GM19193 (cell line): ENCODE measurements at regions not wholly inside any gene's neighbourhood (a gene's known extent, or its start where the extent isn't known, plus 50 kb on each side); places are given as distances from the start of the nearest gene placed in this dataset.

Source experiments
- POLR2A ChIP-seq: IDR thresholded peaks from 4 replicates; pipeline ENCODE4 v1.6.1; 2011; ENCODE audit not compliant: insufficient read depth, insufficient read length; ENCODE audit errors: extremely low read depth

DNA sequence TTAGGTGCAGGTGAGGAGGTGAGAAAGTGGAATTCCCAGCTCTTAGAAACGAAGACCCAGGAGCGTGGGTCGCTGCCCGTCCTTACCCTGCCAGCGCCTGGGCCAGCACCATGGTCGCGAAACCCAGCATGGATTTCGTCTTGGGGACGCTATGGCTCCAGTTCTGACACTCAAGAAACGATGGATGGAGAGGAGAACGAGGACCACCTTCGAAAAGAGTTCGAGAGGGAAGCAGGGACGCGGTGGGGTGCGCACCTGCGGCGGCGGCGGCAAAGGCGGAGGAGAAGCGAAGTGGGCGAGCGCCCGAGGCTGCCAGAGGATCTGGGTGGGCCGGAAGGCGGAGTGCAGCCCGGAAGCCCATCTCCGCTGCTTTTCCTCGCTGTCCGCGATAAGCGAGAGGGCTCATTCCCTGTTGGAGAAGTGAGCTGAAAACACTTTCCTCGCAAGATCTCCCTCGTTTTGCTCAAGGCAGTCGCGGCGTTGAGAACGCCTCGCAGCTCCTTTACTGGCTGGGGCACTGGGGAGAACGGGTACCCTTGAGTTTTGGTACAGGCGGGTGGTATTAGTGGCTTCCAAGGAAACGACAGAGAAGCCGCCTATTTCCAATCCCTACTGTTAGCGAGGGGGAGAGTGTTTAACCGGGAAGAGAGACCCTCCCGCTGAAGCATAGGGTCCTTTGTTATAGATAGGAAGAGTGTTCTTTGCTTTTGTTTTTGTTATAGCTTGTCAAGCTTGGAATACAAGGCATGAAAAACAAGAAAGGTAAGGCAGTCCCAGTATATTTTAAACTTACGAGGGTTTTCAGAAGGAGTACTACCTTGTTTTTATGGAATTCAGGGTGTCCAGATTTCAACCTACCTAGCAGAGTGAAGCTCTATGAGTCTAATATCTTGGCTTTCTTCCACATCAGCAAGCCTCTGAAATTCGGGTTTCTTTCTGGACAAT lies 109.5 kb downstream of the TRIM27 start:
- no peak for TF ChIP-seq POLR2A

GRCh38 chr6:28816339-28816908 lies 107.4 kb downstream of the TRIM27 start:
- no peak for TF ChIP-seq POLR2A

GRCh38 chr6:28816909-28817807 lies 106.6 kb downstream of the TRIM27 start:
- no peak for TF ChIP-seq POLR2A

GRCh38 chr6:28817808-28818145 lies 106.0 kb downstream of the TRIM27 start:
- TF ChIP-seq POLR2A, result no peak

DNA sequence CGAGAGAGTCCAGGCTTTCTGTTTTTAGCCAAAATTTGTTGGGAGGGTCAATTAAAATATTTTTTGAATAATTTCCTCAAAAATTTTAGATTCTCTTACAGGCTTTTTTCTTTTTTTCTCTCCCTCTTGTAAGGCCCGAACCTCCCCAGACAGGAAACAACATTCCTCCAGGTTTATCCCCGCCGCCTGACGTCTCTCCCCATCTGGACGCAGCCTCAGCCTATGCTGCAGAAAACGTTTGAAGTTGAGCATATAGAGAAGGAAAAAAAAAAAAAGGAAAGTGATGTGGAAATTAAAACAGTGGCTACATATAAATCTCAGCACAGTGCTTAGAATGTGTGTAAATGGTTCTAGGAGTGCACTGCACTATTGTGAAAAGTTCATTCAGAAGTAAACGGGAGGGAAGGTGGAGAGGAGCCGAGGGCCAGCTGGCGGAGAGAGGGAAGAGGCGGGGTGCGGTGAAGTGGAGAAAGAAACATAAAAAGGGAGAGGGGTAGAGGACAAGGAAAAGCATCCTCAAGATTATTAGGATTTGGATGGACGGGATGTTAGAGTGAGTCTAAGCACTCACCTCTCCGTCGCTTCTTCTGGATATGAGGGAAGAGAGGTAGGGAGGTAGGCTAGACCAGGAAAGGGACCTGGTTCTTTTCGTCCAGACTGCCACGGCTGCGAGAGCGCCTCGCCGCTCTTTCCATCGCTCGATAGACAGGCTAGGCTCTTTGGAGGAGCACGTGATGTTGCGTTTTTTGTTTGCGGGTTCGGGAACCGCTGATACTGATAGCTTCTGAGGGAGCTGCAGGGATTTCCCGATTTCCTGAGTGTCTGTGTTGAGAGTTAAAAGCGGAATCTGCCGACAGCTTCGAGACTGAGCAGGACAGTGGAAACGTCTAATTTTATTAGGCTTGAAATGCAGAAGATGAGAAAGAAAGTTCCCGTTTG lies 98.7 kb downstream of the TRIM27 start:
- TF ChIP-seq POLR2A, result no peak

- TF ChIP-seq POLR2A, result no peak
Observed at GRCh38 chr6:28825732-28826293, 98.0 kb downstream of the TRIM27 start.

- TF ChIP-seq POLR2A, result no peak
Observed at GRCh38 chr6:28838289-28838633, 85.5 kb downstream of the TRIM27 start.

DNA sequence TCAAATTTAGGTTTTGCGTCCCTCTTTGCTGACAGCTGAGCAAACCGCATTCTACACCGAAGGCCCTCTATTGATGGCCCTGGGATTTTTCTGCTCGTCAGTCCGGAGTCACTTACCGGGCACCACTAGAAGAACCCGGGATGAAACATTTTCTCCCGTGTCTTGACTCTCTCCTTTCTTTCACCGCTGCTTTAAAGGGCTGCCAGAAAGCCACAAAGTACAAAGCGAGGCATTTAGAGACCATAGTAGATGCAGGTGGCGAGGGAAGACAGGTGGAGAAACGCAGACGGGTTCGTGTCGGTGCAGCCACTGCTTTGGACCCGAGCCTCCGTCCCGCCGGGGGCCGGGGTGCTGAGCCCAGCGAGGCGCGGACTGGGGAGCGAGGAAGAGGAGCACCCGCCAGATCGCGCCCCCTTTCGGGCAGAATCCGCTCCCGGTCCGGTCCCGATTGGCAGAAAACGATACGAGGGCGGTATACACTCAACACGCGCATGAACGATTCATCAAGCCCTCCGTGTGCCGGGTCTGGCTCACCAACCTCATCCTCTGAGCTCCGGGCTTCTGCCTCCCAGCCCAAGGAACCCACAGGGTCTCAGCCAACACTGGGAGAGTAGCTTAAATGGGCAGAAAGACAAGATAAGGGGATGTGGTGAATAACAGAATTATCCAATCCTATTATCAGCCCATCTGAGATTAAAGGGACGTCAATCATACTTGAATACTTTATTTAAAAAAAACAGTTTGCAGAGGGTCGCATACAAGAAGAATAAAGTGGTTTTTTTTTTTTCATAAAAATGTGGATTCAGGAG lies 84.9 kb downstream of the TRIM27 start:
- no peak for TF ChIP-seq POLR2A

- TF ChIP-seq POLR2A, result no peak
Observed at GRCh38 chr6:28839443-28840120, 84.2 kb downstream of the TRIM27 start.

DNA sequence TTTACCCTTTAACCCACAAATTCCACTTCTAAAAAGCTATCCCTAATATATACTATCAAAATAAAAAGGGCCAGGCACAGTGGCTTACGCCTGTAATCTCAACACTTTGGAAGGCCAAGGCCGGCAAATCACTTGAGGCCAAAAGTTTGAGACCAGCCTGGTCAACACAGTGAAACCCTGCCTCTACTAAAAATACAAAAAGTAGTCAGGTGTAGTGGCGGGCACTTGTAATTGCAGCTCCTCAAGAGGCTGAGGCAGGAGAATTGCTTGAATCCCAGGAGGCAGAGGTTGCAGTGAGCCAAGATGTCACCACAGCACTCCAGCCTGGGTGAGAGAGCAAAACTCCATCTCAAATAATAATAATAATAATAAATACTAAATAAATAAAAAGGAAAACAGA lies 82.5 kb downstream of the TRIM27 start:
- no peak for TF ChIP-seq POLR2A
